Activated CD4-positive, alpha-beta T cell treated with anti-CD3 and anti-CD28 coated beads, Interleukin-2, amount 10 ng/mL, durations not matched to agents 7 days and 5 days (primary cell): ENCODE measurements at regions not wholly inside any gene's neighbourhood (a gene's known extent, or its start where the extent isn't known, plus 50 kb on each side); places are given as distances from the start of the nearest gene placed in this dataset.

Experiments used
- CTCF ChIA-PET: fragments of 350-600 bp; sonication (Branson Sonifier 250); formaldehyde crosslinking; loops from one replicate; lab custom pipeline; 2021; ENCODE audit warnings: antibody characterized with exemption; lab: Charles Lee
- POLR2A ChIA-PET: fragments of 350-600 bp; sonication (Branson Sonifier 250); formaldehyde crosslinking; loops from one replicate; lab custom pipeline; 2021; ENCODE audit warnings: antibody characterized with exemption; lab: Charles Lee
- DNase-seq: peaks from one replicate; pipeline ENCODE4 v3.0.0-alpha.2; 2020
- H3K27ac Mint-ChIP-seq: one replicate; pipeline ENCODE4 v1.8.0; 2021; ENCODE audit warnings: mild to moderate bottlenecking, moderate library complexity, mixed read lengths
- H3K27me3 Mint-ChIP-seq: one replicate; pipeline ENCODE4 v1.8.0; 2021; ENCODE audit warnings: mixed read lengths
- H3K36me3 Mint-ChIP-seq: one replicate; pipeline ENCODE4 v1.8.0; 2021; ENCODE audit warnings: low read depth, mixed read lengths
- H3K4me1 Mint-ChIP-seq: one replicate; pipeline ENCODE4 v1.8.0; 2021; ENCODE audit warnings: mixed read lengths
- H3K4me3 Mint-ChIP-seq: one replicate; pipeline ENCODE4 v1.8.0; 2021; ENCODE audit warnings: mild to moderate bottlenecking, moderate library complexity, mixed read lengths
- H3K9me3 Mint-ChIP-seq: one replicate; pipeline ENCODE4 v1.8.0; 2021; ENCODE audit warnings: mixed read lengths

DNA sequence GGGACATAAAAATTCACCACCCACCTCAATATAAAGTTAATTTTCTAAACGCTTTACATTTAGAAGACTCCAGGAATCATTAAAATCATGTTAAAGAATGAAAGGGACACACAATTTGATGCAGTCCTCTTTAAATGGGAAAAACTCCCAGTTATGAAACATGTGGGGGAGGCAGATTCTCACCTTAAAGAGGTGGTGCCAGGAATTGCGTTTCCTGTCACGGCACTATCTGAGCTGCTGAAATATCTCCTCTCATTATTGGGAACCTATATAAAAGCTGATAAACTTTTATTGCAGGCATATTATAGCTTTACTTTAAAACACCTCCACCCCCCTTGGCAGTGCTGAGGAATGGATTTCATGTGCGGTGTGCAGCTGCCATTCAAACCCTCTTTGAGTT is 94.8 kb upstream of the SORCS3 start:
- POLR2A ChIA-PET, result no interaction called here

DNA sequence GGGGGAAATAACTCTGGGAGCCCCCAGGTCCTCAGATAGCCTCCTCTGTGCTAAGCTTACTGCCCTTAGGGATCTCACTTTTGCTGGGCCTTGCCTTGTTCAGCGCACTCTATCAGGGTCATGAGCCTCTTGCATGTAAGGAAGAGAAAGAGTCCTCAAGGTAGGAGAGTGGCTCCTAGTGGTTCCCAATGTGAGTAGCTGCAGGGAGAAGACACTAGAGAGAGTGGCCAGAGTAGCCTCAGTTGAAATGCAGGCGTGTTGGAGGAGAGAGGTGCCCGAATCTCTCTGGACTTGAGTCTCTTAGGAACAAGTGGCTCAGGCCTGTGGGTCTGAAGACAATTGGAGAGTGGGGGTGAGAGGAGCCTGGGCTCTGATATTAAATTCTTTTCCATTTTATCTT is 94.3 kb upstream of the SORCS3 start:
- DNase-seq, result no peak
- Mint-ChIP-seq H3K4me1 (no peaks in the 10 kb centered on the region), H3K9me3 (no peaks in the 10 kb centered on the region), H3K36me3 (no peaks in the 10 kb centered on the region), H3K27ac (no peak overlapping the region), H3K27me3 (peaks cover 4% of the 10 kb centered on the region), H3K4me3 (no peak overlapping the region)
- ChIA-PET CTCF (no interaction called here), POLR2A (no interaction called here)

More for the DNA sequence above, 94.8 kb upstream of the SORCS3 start:
- no peak overlapping the region for H3K4me3 Mint-ChIP-seq
- CTCF ChIA-PET, result no interaction called here
- no peaks in the 10 kb centered on the region for H3K4me1 Mint-ChIP-seq
- H3K27me3 Mint-ChIP-seq, result peaks cover 3% of the 10 kb centered on the region
- no peak overlapping the region for H3K27ac Mint-ChIP-seq
- no peaks in the 10 kb centered on the region for H3K9me3 Mint-ChIP-seq
- H3K36me3 Mint-ChIP-seq, result no peaks in the 10 kb centered on the region
- DNase-seq, result no peak

DNA sequence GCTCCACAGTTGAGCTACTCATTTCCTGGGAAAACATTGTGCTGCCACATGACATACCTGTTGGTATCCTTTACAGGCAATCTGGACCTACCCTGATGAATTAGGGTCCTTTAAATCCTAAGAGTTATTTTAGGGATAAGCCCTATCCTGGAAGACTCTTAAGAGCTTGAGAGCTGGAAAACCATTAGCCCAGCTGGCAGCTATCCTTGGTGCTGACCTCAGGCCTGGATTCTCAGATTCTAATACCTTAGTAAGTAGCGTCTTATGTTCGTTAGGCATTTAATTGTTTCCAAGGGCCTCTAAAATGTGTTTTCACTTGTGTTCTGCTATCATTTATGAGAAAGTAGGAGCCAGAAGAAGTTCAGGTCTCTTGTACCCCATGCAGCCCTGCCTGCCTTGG is 93.0 kb upstream of the SORCS3 start:
- Mint-ChIP-seq H3K4me1 (no peaks in the 10 kb centered on the region), H3K27me3 (peaks cover 4% of the 10 kb centered on the region), H3K36me3 (no peaks in the 10 kb centered on the region), H3K4me3 (no peak overlapping the region), H3K27ac (no peak overlapping the region), H3K9me3 (no peaks in the 10 kb centered on the region)
- ChIA-PET POLR2A (no interaction called here), CTCF (no interaction called here)
- no peak for DNase-seq

DNA sequence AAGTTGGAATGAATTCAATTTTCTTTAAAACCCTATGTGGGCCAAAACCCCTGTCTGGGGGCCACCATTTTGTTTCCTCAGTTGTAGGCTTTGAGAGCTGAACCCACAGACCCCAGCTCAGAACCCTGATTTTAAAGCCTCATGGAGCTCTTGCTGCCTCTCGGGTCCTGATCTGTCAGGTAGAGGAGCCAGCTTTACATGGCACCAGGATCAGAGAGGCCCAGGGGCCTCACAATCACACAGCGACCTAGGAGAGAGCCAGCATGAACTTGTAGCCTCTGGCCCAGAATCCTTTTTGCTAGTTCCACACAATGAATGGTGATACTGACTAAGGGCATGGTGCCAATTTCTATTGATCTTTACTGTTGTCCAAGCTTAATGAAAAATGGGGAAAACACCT is 84.3 kb upstream of the SORCS3 start:
- no peak overlapping the region for H3K4me3 Mint-ChIP-seq
- no peaks in the 10 kb centered on the region for H3K4me1 Mint-ChIP-seq
- H3K9me3 Mint-ChIP-seq, result no peaks in the 10 kb centered on the region
- POLR2A ChIA-PET, result no interaction called here
- peaks cover 6% of the 10 kb centered on the region for H3K27me3 Mint-ChIP-seq
- no peak overlapping the region for H3K27ac Mint-ChIP-seq
- DNase-seq, result no peak
- CTCF ChIA-PET, result no interaction called here
- no peaks in the 10 kb centered on the region for H3K36me3 Mint-ChIP-seq

DNA sequence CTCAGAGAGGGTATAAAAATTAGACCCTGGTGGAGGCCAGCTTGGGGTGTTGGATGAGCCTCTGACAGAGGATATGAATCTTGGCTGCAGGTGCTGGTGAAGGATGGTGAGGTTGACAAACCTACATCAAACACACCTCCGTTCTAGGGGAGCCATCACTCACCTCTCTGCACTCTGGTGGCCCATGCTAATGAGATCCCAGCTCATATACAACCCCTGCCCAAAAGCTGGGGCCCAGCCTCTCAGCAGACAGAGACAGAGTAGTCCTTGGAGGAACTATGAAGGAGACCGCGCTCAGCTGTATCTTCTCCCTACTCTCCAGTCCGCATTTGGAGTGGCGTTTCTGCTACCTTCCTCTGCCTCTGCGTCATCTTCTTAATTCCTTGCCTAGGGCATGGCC is 83.1 kb upstream of the SORCS3 start:
- H3K4me3 Mint-ChIP-seq, result no peak overlapping the region
- H3K9me3 Mint-ChIP-seq, result no peaks in the 10 kb centered on the region
- CTCF ChIA-PET, result no interaction called here
- POLR2A ChIA-PET, result no interaction called here
- no peak overlapping the region for H3K27ac Mint-ChIP-seq
- H3K27me3 Mint-ChIP-seq, result peaks cover 7% of the 10 kb centered on the region
- H3K4me1 Mint-ChIP-seq, result no peaks in the 10 kb centered on the region
- no peaks in the 10 kb centered on the region for H3K36me3 Mint-ChIP-seq
- DNase-seq, result no peak

DNA sequence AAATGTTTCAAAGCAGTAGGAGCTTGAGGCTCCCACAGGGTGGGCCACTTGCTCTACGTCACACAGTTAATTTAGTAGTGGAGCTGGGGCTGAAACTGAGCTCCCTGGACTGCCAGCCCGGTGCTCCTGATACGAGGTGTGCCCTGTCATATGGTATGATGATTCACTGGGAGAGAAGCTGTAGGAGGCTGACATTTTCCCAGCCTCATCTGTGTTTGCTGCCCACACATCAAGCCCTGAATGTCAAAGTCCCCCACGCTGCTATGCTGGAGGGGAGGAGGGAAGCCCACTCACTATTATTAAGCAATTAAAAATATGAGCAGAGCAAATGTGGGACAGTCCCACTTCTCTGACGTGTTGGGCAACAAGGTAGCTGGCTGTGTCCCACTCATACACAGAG is 81.2 kb upstream of the SORCS3 start:
- DNase-seq, result no peak
- H3K27ac Mint-ChIP-seq, result no peak overlapping the region
- ChIA-PET POLR2A (no interaction called here), CTCF (interaction anchor here (0.6 kb wide), 1 partner anchor 1031 kb away, joined by 3 read pairs; no protein-coding TSS in a partner anchor)
- H3K4me1 Mint-ChIP-seq, result no peaks in the 10 kb centered on the region
- no peaks in the 10 kb centered on the region for H3K36me3 Mint-ChIP-seq
- H3K9me3 Mint-ChIP-seq, result no peaks in the 10 kb centered on the region
- no peak overlapping the region for H3K4me3 Mint-ChIP-seq
- H3K27me3 Mint-ChIP-seq, result peaks cover 18% of the 10 kb centered on the region

DNA sequence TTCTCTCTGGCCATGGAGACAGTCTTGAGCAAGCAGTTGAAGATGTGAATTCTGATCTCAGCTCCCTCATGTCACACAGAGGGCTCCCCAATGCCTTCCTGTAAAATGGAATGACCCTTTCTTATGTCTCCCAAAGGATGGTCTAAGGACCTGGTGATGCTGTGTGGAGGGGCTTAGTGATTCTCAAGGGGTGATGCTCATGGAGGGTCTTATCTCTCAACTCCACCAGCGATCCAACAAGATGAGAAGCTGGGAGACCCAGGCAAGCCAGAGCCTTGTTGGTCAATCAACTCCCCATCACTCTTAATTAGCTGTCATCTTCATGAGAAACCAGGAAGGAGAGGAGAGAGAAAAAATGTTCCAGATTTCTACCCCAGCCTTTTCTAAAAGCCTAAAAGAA is 78.0 kb upstream of the SORCS3 start:
- POLR2A ChIA-PET, result no interaction called here
- H3K27me3 Mint-ChIP-seq, result peaks cover 18% of the 10 kb centered on the region
- no peak overlapping the region for H3K4me3 Mint-ChIP-seq
- no peak overlapping the region for H3K27ac Mint-ChIP-seq
- no peaks in the 10 kb centered on the region for H3K36me3 Mint-ChIP-seq
- DNase-seq, result no peak
- H3K9me3 Mint-ChIP-seq, result no peaks in the 10 kb centered on the region
- CTCF ChIA-PET, result no interaction called here
- no peaks in the 10 kb centered on the region for H3K4me1 Mint-ChIP-seq

DNA sequence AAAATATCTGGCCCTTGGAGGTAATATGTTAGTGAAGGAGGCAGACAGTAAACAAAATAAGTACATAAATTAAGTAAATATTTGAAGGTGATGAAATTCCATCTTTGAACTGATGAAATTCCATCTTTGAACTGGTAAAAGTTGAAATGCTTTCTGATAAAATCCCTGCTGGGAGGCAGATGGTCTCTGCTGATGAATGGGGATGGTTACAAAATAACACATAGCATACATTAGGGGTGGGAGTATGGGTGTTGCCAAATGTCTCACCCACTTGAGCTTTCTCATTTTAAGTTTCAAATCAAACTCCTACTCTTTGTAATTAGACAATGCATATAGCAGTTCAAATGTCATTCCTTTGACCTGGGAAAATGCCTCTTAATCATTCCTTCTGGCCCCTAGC is 77.5 kb upstream of the SORCS3 start:
- CTCF ChIA-PET, result no interaction called here
- POLR2A ChIA-PET, result no interaction called here
- no peaks in the 10 kb centered on the region for H3K4me1 Mint-ChIP-seq
- no peak overlapping the region for H3K4me3 Mint-ChIP-seq
- no peaks in the 10 kb centered on the region for H3K36me3 Mint-ChIP-seq
- peaks cover 20% of the 10 kb centered on the region for H3K27me3 Mint-ChIP-seq
- DNase-seq, result no peak
- no peaks in the 10 kb centered on the region for H3K9me3 Mint-ChIP-seq
- H3K27ac Mint-ChIP-seq, result no peak overlapping the region

DNA sequence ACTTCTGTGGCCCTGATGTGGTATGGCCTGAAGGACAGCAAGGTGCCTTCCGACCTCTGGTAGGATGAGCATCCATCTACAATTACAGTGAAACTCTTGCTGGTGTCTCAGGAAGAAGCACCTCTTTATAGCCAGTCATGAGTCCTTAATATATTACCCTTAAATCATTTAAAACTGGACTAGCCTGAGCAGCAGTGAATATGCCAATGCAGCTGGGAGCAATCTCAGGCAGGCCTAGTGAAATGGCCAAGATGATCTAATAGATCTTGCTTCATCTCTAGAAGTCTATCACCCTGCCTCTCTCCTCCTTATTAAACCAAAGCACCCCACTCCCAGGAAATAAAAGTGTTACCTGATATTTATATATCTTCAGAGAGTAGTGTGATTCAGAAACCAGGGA is 66.7 kb upstream of the SORCS3 start:
- no peak for DNase-seq
- Mint-ChIP-seq H3K4me3 (no peak overlapping the region), H3K36me3 (no peaks in the 10 kb centered on the region), H3K9me3 (peaks cover 3% of the 10 kb centered on the region), H3K27ac (no peak overlapping the region), H3K27me3 (peaks cover 16% of the 10 kb centered on the region), H3K4me1 (no peaks in the 10 kb centered on the region)
- ChIA-PET CTCF (no interaction called here), POLR2A (no interaction called here)

DNA sequence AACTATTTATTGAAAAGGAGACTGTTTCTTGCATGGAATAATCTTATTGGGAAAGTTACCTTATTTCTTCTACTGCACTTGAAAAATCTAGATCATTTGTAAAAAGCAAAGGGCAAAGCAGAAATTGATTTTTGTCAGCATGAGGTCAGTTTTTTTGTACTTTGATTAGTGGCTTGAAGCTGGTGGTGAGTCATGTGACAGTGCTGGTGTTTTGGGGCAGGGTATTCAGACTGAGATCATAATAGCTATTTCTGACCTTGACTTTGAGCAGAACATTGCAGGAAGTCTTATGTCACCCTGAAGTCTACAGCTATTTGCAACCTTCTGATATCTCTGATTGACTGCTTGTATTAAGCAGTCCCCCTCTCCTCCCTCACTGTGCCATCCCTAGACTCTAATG is 66.3 kb upstream of the SORCS3 start:
- H3K36me3 Mint-ChIP-seq, result no peaks in the 10 kb centered on the region
- H3K9me3 Mint-ChIP-seq, result peaks cover 3% of the 10 kb centered on the region
- ChIA-PET CTCF (no interaction called here), POLR2A (no interaction called here)
- no peaks in the 10 kb centered on the region for H3K4me1 Mint-ChIP-seq
- peaks cover 12% of the 10 kb centered on the region for H3K27me3 Mint-ChIP-seq
- no peak for DNase-seq
- no peak overlapping the region for H3K27ac Mint-ChIP-seq
- H3K4me3 Mint-ChIP-seq, result no peak overlapping the region

DNA sequence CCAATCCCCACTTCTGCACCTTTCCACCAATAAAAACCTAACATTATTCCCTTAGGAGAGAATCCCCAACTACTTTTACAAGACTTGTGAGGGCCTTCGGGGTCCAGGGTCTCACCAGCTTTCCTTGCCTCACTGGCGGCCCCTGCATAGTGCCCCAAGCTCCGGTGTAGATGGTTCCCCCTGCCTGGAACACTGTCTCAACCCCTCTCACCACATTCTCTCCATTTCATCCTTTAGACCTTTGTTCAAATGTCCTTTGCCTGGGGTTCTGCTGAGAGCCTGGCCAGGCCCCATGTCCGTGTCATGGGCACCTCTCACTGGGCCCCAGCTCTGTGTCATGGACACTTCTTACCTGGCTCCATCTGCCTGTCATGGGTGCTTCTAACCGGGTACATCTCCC is 64.5 kb upstream of the SORCS3 start:
- CTCF ChIA-PET, result no interaction called here
- no peak overlapping the region for H3K4me3 Mint-ChIP-seq
- H3K36me3 Mint-ChIP-seq, result no peaks in the 10 kb centered on the region
- H3K9me3 Mint-ChIP-seq, result no peaks in the 10 kb centered on the region
- DNase-seq, result no peak
- H3K27ac Mint-ChIP-seq, result no peak overlapping the region
- H3K4me1 Mint-ChIP-seq, result no peaks in the 10 kb centered on the region
- peaks cover 1% of the 10 kb centered on the region for H3K27me3 Mint-ChIP-seq
- POLR2A ChIA-PET, result no interaction called here

DNA sequence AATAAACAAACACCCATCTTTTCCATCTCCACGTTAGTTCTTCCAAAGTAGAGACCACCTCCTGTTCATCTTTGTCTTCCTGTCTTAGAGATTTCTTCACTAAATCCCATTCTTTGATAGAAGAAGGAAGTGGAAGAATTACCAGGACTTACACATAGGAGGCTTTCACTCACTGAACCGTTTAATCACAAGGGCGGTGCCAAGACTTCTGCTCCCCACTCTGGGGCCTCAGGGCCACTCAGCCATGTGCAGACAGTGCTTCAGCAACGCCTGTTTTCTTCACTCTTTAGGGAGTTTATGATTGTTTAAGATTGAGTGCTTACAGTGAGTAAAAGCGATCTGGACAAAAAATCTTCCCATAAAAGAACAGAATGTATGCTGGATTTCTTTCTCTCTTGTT is 63.9 kb upstream of the SORCS3 start:
- no peaks in the 10 kb centered on the region for H3K36me3 Mint-ChIP-seq
- H3K9me3 Mint-ChIP-seq, result no peaks in the 10 kb centered on the region
- no peak for DNase-seq
- H3K4me1 Mint-ChIP-seq, result no peaks in the 10 kb centered on the region
- H3K4me3 Mint-ChIP-seq, result no peak overlapping the region
- ChIA-PET POLR2A (no interaction called here), CTCF (no interaction called here)
- no peaks in the 10 kb centered on the region for H3K27me3 Mint-ChIP-seq
- H3K27ac Mint-ChIP-seq, result no peak overlapping the region

DNA sequence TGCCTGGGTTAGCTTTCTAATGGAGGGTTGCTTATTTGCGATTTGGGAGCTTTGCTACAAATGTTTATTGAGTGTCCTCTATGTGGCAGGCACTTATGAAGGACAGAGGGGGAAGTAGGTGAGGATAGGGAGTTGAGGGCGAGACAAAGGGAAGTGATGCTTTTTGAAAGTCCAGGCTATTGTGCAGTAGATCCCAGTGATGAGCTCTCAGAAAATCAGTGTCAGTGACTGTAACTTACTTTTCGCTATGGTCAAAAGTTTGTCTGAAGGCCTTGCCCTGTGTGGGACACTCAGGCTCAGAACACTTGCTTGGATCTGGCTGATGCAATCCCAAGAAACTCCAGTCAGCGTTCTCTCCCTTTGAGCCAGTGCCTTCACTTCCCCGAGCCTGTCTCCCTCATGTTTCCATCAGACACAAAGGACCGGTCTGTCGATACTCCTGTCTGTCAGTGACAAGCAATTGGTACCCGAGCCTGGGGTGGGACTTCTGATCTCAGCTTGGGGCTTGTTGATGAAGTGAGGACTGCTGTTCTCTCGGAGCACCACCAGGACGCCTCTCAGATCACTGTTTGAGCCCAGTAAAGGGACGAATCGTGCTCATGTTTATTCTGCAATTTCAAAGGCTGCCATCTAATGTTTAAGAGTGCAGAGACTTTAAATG is 63.1 kb upstream of the SORCS3 start:
- no peak overlapping the region for H3K27ac Mint-ChIP-seq
- no peaks in the 10 kb centered on the region for H3K9me3 Mint-ChIP-seq
- no peak overlapping the region for H3K4me3 Mint-ChIP-seq
- CTCF ChIA-PET, result interaction anchor here (0.9 kb wide), 1 partner anchor 16 kb away, joined by 3 read pairs; no protein-coding TSS in a partner anchor
- DNase-seq, result no peak
- POLR2A ChIA-PET, result no interaction called here
- no peaks in the 10 kb centered on the region for H3K36me3 Mint-ChIP-seq
- H3K4me1 Mint-ChIP-seq, result no peaks in the 10 kb centered on the region
- H3K27me3 Mint-ChIP-seq, result no peaks in the 10 kb centered on the region

DNA sequence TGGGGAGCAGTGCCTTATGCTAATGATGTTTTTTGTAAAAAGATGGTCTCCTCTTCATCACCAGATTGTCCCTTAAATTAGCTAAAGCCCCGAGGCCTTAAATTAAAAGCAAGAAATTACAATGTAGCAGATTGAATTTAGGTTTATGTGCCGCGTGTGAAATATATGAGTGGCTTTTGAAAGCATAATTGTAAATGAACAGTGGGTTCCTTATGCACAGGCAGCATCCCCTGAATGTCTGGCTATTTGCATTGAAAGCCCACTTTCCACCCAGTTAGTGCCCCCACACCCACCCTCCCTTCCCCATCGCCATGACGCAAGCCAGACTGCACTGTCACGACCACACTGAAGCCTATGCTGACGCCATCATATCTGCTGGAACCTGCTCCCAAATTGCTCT is 62.4 kb upstream of the SORCS3 start:
- POLR2A ChIA-PET, result no interaction called here
- Mint-ChIP-seq H3K27me3 (no peaks in the 10 kb centered on the region), H3K36me3 (no peaks in the 10 kb centered on the region), H3K4me1 (no peaks in the 10 kb centered on the region), H3K27ac (no peak overlapping the region), H3K9me3 (no peaks in the 10 kb centered on the region), H3K4me3 (no peak overlapping the region)
- CTCF ChIA-PET, result interaction anchor here (0.9 kb wide), 1 partner anchor 15 kb away, joined by 3 read pairs; no protein-coding TSS in a partner anchor
- DNase-seq, result no peak
